ENCODE measurements at regions not wholly inside any gene's neighbourhood (a gene's known extent, or its start where the extent isn't known, plus 50 kb on each side); places are given as distances from the start of the nearest gene placed in this dataset.

GRCh38 chr1:94315552-94316116 is 78.2 kb upstream of the ARHGAP29 start:
- Histone ChIP-seq H3K36me3 (replicated peaks in 1 of 2; ENCODE audit: control insufficient read depth in 1 of 2, insufficient read depth in 2 of 2, low read length in 2 of 2) (no peaks in the 10 kb centered on the region), H3K4me3 (replicated peaks in 1 of 3; ENCODE audit: insufficient read depth in 1 of 3, low read depth in 2 of 3, low read length in 3 of 3) (peak overlapping the region in 2 of 3 experiments; percentile 18 to 27; a peak in 2 of 6 replicates), H3K9me3 (ENCODE audit: low read length) (no peaks in the 10 kb centered on the region), H2AFZ (ENCODE audit: low read length) (peak overlapping the region; percentile 28), H3K79me2 (ENCODE audit: insufficient read depth, low read length) (no peaks in the 10 kb centered on the region), H3K4me1 (ENCODE audit: insufficient read depth, low read length) (peaks cover 90% of the 10 kb centered on the region), H3K27ac (ENCODE audit: extremely low read length, insufficient read depth, low read length) (peak overlapping the region; percentile 60), H3K27me3 (ENCODE audit: control insufficient read depth in 1 of 2, insufficient read depth in 2 of 2, low read length in 2 of 2) (no peaks in the 10 kb centered on the region), H3K4me2 (ENCODE audit: low read depth, low read length) (peak overlapping the region; percentile 56), H4K20me1 (ENCODE audit: insufficient read depth, low read length) (no peaks in the 10 kb centered on the region), H3K9ac (ENCODE audit: insufficient read depth, low read depth, low read length) (peak overlapping the region; percentile 55)
- DNase-seq (ENCODE audit: low spot score): peak; percentile 76
- CTCF ChIA-PET (ENCODE audit: low intra/inter-chr PET ratio, low total read pairs): no interaction called here
- intact Hi-C loops (cut with micrococcal nuclease; ENCODE audit: unreplicated experiment): loop anchor here (5.0 kb wide), 1 partner anchor 68 kb away; no protein-coding TSS in a partner anchor
- POLR2A ChIA-PET: interaction anchor here (0.7 to 2.3 kb wide), 2 partner anchors 10 to 173 kb away, joined by 3 to 9 read pairs; no protein-coding TSS in a partner anchor
- ATAC-seq: peak; percentile 63
- BruUV-seq (replicated peaks): no TSS peak
- WGBS (ENCODE audit: low lambda C conversion rate): 29% methylated on average over 1 of the region's 1 CpG
- FAIRE-seq: peak; percentile 86
- in situ Hi-C loops (cut with HindIII; ENCODE audit: extremely low pct_ligation_motif_present, low pct_unique_long_range_greater_than_20kb): no loop called here
- TF ChIP-seq GATAD2A (CRISPR knock-in tag; IDR thresholded peaks at IDR 0.05): 0 out of 2 replicates have a peak, but pooled peaks have one; percentile 0
- TF ChIP-seq GABPA (IDR thresholded peaks at IDR 0.05; ENCODE audit: low read depth, low read length): no peak
- TF ChIP-seq GABPA (CRISPR knock-in tag; IDR thresholded peaks at IDR 0.05; ENCODE audit: low read depth): no peak
- no peak for TF ChIP-seq CBFB (CRISPR knock-in tag; IDR thresholded peaks at IDR 0.05)
- TF ChIP-seq ZNF83 (CRISPR knock-in tag; IDR thresholded peaks at IDR 0.05; ENCODE audit: borderline replicate concordance): no peak
- TF ChIP-seq ZNF780A (CRISPR knock-in tag; IDR thresholded peaks at IDR 0.05): no peak
- no peak for TF ChIP-seq MLLT10 (CRISPR knock-in tag; IDR thresholded peaks at IDR 0.05)
- TF ChIP-seq DMAP1 (CRISPR knock-in tag; IDR thresholded peaks at IDR 0.05): no peak
- no peak for TF ChIP-seq MYPOP (CRISPR knock-in tag; IDR thresholded peaks at IDR 0.05)
- no peak for TF ChIP-seq ZXDC (CRISPR knock-in tag; IDR thresholded peaks at IDR 0.05)
- TF ChIP-seq HNRNPL (IDR thresholded peaks at IDR 0.05; ENCODE audit: low read depth, low read length): no peak
- TF ChIP-seq FOXA1 (IDR thresholded peaks at IDR 0.05): no peak
- peak; percentile 28; the same call in 1 of the 2 replicates for TF ChIP-seq FOXA1 (CRISPR knock-in tag; IDR thresholded peaks at IDR 0.05)
- no peak for TF ChIP-seq ZNF20 (CRISPR knock-in tag; IDR thresholded peaks at IDR 0.05)
- no peak for TF ChIP-seq TERF1 (CRISPR knock-in tag; IDR thresholded peaks at IDR 0.05)
- no peak for TF ChIP-seq GLI4 (CRISPR knock-in tag; IDR thresholded peaks at IDR 0.05; ENCODE audit: borderline replicate concordance)
- TF ChIP-seq THRA (CRISPR knock-in tag; IDR thresholded peaks at IDR 0.05; ENCODE audit: borderline replicate concordance): no peak
- TF ChIP-seq FOSL2 (CRISPR knock-in tag; IDR thresholded peaks at IDR 0.05): peak; percentile 40; the same call in 1 of the 2 replicates
- TF ChIP-seq SIN3A (IDR thresholded peaks at IDR 0.05; ENCODE audit: borderline replicate concordance, low read depth, low read length): no peak
- TF ChIP-seq ZNF572 (CRISPR knock-in tag; IDR thresholded peaks at IDR 0.05): no peak

Measured in HepG2 (cell line).